NT2/D1 (cell line): ENCODE measurements at regions not wholly inside any gene's neighbourhood (a gene's known extent, or its start where the extent isn't known, plus 50 kb on each side); places are given as distances from the start of the nearest gene placed in this dataset.

Experiments
- SUZ12 ChIP-seq: IDR thresholded peaks from 2 replicates; pipeline ENCODE4 v1.6.1; 2011; ENCODE audit not compliant: insufficient read length, insufficient read depth; ENCODE audit errors: extremely low read depth
- YY1 ChIP-seq: IDR thresholded peaks from 2 replicates; pipeline ENCODE4 v1.6.1; 2011; ENCODE audit not compliant: insufficient read length, insufficient read depth
- ZNF274 ChIP-seq: IDR thresholded peaks from 2 replicates; pipeline ENCODE4 v1.6.1; 2011; ENCODE audit warnings: mild to moderate bottlenecking, low read depth, low read length

GRCh38 chr6:26254724-26255123 is 110.3 kb upstream of the BTN3A2 start:
- TF ChIP-seq SUZ12 (no peak), YY1 (no peak), ZNF274 (no peak)
